GM19035 (cell line): ENCODE measurements at regions not wholly inside any gene's neighbourhood (a gene's known extent, or its start where the extent isn't known, plus 50 kb on each side); places are given as distances from the start of the nearest gene placed in this dataset.
A peak's percentile ranks its signal among the peaks of the same experiment; 100 is the strongest.
"Not testable (repeated sequence)": the region's sequence is repeated elsewhere in the genome, so short reads cannot be mapped to it uniquely, and the experiment has no call there.

Experiments
- ATAC-seq: cut with Tn5 transposase; IDR thresholded peaks from one replicate; pipeline ENCODE4 v1.9.1; 2021; ENCODE audit not compliant: unreplicated experiment

DNA sequence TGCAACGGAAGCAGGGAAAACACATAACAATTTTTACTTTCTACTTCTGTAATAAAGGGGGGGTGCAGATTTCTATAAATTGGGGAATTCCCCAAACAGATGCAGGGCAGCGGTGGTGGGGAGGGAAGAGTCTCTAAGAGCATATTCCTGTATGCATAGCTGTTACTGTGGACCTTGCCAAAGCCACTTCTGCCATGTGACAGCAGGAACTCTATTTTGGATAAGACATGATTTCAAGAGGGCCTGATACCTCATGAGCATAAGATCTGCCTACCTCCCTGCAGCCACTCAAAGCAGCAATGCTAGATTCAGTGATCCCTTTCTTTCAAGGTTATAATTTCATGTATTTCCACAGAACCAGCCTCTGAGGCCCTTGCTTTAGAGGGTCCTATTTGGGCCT is 86.2 kb upstream of the CNKSR3 start:
- ATAC-seq, result no peak

DNA sequence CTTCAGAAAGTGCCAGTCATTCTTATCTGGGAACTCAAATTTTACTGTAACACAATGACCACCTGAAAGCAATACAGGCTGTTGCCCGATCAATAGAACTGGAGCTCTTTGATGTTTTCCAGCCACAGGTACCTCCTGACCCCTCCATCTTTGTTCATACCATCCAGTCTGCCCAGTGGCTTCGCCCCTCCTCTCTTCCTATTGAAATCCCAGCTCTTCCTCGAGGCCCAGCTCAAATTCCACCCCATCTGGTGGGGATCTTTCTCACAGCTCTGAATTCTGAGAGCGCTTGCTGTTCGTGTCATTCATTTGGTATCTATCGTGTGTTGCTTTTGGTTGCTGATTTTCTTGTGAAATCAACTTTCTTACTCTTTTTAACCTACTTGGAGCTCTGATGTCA is 87.9 kb upstream of the CNKSR3 start:
- ATAC-seq, result no peak

DNA sequence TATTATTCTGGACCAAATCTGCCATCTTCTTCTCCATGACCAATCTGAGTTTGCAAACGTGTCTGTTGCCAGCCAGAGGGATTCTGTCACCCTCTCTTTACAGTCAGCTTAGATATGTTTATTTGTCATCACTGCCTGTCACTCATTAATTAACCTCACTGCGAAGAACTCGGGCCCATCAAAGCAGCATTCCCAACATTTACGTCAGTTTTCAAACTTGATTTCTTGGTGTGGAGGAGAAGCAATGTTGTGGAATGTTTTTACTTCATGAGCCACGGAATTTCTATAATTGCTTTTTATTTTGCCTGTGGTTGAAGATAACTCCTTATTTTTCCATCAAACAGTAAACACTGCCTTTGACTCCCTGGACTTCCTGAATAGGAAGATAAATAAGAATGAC is 91.8 kb upstream of the CNKSR3 start:
- no peak for ATAC-seq

DNA sequence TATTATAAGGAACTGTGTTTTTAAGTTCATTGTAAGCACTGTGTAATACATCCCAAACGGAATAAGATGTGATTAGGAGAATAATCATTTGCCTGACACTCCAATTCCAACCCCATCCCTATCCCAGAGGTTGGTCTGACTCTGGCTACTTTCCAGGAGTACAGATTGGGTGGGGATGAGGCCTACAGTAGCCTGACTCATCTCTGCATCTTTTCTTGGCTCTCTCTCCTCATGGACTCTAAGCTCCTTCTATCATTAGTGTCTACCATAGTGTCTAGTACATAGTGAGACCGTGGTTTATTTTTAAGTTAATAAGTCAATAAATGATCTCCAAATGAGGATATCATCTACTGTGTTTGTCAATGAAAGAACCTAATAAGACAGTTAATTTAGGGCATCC is 92.2 kb upstream of the CNKSR3 start:
- ATAC-seq, result no peak

DNA sequence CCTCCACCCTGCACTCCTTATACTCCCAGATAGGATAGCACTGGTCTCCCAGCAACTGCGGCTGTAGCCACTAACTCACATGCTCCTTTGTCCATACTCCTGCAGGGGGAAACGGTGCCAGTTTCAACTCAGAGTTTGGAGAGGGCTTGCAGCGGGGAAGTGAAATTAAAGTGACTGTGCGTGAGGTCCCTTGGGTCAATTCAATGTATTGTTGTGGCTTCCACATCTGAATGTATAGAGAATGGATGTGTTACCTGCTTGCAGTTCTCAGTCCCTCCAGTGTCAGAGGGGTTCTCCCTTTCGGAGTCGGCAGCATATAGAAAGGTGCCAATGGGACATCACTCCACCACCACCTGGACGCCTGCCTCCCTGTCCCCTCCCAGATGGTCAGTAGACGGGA is 93.6 kb upstream of the CNKSR3 start:
- no peak for ATAC-seq

DNA sequence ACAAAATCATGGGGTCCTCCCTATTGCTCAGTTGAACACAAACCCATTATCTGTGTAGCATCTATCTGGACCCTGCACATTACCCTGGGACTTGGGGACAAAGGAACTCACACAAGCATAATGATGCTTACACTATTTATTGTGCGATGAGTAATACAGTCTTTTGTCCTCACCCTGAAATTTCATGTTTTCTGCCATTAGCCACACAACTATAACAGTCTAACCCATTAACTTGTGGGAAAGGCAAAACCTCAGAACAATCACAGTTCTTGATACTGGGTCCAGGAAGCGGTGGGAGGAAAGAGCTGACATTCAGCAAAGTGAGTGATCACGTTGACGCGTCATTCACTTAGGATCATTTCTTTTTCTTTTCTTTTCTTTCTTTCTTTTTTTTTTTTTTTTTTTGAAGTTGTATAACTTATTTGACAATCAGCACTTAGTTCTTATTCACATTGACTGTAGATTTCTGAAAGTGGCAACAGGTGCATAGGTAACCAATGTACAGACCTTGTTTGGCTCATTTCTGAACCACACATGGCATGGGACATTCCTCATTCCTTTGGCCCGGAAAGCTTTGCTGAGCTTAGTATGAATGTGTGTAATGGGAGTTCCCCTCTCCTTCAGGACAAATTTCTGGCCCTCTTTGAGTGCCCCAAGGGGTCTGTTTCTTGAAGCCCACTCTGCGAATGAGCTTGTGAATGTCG is 94.8 kb upstream of the CNKSR3 start:
- peak; percentile 50 for ATAC-seq

DNA sequence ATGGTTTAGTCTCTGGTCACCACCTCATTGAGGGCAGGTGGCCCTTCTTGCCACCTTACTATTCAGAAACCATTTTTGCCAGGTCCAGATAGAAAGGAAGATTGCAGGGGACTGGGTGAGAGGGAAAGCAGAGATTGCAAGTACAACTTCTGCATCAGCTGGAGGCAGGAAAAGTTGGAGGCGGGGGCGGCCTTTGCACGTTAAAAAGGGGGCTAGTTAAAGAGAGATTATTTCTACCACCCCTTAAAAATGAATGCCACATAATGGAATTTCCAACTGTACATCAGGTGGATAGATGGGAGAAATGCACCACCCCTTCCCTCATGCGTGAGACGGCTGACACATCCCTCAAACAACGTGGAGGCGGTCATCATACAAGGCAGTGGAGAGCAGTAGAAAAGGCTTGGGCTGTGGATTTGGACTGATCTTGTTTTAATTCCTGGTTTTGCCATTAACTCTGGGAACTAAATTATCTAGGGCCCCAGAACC is 95.4 kb upstream of the CNKSR3 start:
- ATAC-seq, result no peak

DNA sequence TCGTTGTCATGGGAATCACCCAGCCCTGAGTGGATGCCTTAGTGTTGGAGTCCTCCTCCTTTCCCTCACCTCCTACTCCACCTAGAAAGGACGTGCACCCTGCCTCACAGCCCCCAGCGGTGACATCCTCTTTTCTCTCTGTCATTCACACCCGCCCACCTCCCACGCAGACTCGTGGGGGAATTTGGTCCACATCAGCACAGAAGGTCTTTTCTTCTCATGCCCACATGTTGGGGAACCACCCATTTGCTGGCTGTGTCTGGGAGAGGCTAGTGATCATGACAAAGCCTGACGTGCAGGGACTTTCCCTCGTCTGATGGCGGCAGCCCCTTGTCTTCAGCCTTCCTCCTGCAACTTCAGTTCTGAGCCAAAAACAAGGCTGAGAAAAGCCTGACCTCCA is 96.0 kb upstream of the CNKSR3 start:
- peak; percentile 81 for ATAC-seq

DNA sequence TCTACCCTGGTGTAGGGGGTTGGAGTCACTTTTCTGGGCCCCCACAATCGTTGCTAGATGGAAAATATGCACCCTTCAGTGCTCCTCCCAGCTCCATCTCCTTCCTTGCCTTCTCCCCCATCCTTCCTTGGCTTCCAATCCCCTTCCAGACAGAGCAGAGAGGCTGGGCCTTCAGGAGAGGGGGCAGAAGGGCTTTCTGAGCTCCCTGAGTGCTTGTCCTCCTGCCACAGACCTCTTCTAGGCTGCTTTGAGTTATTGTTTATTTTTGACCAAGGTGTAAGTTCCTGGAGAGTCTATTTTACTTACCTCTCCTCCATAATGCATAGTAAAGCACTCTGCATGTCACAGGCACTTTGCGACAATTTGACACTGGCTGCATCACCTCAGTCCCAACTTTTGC is 96.4 kb upstream of the CNKSR3 start:
- no peak for ATAC-seq

DNA sequence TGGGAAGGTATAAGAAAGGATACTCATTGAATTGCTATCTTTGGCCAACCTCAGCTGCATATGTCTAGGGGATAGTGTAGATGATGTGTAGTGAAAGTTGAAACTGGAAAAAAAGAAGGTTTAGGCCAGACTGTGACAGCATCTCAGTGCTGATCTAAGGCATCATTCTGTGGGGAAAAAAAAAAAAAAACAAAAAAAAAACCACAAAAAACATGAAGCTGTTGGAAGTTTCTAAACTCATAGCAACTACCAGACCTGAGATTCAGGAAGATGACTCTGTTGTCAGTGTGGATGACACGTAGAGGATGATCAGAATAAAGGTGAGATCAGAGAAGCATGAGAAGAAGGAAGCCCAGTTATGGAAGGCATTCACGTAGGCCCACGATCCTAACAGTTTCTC is 100.8 kb upstream of the CNKSR3 start:
- no peak for ATAC-seq

DNA sequence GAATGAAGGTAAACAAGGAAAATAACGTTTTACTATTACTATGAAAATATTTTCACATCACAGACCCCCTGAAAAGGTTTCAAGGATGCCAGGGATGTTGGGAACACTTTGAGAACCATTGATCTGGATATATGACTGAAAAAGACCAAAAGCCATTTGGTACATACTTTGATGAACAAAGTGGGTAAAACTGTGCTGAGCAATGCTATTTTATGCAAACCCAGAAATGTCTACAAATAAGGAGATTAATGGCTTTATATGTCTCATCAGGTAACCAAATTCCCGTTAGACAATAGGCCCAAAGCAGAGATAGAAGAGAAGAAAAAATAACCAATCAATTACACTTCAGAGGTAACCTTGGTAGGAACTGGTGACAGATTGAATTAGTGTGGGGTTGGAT is 101.4 kb upstream of the CNKSR3 start:
- no peak for ATAC-seq

DNA sequence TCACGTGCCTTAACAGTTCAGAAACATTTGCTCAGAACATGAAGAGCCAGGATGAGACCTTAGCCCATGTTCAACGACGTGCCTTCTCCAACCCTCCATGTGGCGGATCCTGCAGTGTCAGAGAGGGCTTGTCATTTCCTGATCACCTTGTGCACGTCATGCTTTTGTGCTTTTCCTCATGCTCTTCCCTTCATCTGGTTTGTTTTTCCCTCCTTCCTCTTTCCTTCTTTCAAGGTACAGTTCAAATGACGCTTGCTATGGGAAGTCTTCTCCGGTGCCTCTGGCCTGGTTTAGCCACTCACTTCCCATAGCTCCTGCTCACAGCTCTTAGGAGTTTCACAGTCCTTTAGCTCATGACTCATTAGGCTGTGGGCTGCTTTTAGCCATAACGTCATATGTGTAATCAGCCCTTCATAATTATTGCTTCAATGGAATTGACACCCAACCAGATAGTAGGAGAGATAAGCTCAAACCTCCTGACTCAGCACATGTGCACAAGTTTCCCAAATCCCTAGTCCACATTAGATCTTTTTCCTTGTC is 102.7 kb upstream of the CNKSR3 start:
- ATAC-seq, result no peak

DNA sequence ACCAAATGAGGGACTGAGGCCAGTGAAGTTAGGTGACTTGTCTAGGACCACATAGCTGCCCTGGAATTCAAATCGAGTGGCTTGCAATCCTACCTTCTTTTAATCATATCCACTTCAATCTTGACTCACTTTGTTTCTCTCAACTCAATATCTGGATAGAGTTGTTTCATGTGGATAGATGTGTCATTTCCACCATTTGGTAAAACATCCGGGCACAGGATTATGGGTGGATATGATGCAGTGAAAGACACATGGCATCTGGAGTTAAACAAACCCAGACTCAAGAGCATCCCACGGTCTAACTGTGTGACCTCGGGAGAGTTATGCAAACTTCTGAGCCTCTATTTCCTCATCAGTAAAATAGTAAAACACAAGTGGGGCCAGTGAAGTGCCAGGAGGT is 103.6 kb upstream of the CNKSR3 start:
- no peak for ATAC-seq

DNA sequence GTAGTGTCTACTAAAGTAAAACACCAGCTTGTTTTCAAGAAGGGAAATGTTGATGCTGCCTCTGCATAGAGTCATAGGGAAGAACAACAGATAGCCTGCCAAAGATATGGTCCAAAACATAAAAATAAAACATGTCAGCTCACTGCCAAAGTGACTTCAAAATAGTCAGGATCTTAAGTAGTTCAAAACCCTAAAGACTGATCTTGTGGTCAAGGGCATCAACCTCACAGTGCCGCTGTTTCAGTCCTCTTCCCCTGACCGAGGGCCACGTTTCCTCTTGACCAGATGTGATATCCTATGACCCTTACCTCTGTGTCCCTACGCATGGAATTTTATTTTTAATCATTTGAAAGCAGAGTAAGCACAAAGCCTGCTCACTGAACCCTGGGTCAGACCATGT is 104.2 kb upstream of the CNKSR3 start:
- ATAC-seq, result no peak

DNA sequence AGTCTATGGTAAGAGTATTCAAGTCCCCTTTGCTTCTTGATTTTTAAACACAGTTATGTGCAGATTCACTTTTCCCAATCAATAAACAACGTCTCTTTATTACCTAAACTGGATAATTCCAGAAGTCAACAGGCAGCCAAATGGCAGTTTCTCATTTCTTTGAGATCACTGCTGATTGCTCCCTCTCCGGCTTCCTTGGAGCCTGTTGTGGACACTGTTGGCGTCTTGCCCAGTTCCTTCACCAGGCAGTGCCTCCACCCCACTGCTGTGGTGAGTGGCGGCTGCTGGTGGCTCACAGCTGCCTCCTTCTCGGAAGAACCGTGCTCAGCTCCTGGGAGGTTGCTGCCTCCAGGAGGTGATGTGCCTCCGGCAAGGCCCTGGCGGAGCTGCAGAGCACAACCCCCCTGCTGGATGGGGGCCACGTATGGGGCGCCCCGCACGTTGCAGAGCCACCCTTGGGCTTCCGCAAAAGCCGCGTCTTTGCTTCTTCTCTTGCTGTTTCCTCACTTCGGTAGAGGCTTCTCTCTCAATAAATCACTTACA is 105.1 kb upstream of the CNKSR3 start:
- ATAC-seq, result no peak

DNA sequence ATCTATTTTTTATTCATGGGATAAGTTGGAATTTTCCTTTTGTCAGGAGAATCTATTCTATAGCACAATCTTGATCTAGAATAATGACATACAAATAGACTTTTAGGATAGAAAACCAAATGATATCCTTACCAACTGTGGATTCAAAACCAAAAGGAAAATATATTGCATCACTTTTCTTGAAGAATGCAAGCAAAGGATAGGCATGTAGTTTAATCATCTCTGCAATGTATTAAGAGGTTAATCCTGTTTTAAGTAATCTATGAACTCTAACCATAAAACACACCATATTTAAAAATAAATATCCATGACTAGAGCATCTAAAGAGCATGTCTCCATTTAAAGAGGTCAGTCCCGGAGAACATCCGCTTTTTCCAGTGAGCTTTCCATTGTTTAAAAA is 106.7 kb upstream of the CNKSR3 start:
- no peak for ATAC-seq

DNA sequence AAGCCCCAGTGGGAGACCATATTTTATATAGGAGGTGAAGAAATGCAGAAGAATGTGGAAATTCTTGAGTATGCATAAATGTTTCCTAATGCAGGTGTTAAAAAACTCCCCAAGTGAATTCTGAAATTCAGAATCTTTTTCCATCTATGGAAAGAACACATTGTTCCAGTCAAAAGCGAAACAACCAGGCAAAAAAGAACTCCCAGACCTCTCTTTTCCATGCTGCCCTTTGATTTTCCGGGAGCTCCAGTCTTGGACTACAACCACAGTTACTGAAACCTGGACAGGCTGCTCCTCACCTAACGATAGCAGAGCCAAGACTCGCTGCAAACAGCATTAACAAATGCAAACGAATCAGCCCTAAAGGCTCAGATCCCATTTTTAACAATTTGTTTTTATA is 108.7 kb upstream of the CNKSR3 start:
- ATAC-seq, result no peak

DNA sequence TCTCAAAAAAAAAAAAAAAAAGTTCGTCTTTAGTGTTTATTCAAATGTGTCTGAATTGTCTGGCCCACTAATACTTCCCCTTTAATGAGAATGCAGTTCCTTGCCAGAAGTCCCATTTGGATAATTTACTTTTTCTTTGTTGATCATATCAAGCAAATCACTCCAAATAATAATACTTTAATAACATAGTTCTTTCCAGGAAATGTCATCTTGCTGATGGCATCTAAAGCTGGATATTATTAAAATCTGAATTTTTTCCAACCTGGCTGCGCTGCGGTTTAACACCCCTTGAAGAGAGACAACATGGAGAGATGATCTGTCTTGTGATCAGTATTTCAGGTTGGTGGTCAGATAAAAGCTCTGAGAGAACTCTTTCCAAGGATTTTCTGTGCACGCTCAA is 111.2 kb upstream of the CNKSR3 start:
- no peak for ATAC-seq

DNA sequence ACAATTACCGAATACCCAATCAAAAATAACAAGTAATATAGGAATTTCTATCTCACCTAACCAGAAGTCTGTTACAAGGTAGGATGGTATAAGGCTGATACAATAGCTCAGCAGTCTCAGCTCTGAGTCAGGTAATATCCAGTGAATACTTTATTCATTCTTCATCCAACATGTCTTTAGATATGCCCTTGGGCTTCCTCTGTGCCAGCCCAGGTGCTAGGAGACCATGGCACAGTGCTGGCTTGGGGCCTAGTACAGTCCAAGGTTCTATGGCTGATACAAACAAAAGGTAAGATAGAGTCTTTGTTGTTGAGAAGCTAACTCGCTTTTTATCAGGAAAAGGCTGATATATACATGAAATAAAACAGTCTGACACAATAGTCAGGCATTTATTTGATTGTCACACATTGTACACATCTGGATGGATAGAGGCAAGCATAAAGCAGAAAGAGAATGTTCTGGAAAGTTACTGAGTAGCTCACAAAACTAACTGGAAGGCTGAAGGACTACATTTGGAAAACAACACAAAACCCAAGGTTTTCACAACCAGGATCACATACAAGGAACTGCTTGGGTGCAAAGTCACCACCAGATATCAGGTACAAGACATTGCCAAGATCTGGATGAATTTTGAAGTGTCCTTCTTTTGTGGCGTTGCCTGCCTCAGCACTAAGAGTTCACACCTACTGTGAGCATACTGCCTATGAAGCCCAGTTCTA is 110.4 kb upstream of the SCAF8 start:
- no peak for ATAC-seq

DNA sequence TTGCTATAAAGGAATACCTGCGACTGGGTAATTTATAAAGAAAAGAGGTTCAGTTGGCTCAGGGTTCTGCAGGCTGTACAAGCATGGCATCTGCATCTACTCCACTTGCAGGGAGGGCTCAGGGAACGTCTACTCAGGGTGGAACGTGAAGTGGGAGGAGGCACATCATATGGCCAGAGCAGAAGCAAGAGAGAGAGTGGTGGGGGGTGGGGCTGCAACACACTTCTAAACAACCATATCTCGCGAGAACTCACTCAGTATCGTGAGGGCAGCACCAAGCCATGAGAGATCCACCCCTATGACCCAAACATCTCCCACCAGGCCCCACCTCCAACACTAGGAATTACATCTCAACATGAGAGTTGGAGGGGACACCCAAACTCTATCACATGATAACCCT is 109.8 kb upstream of the SCAF8 start:
- no peak for ATAC-seq

DNA sequence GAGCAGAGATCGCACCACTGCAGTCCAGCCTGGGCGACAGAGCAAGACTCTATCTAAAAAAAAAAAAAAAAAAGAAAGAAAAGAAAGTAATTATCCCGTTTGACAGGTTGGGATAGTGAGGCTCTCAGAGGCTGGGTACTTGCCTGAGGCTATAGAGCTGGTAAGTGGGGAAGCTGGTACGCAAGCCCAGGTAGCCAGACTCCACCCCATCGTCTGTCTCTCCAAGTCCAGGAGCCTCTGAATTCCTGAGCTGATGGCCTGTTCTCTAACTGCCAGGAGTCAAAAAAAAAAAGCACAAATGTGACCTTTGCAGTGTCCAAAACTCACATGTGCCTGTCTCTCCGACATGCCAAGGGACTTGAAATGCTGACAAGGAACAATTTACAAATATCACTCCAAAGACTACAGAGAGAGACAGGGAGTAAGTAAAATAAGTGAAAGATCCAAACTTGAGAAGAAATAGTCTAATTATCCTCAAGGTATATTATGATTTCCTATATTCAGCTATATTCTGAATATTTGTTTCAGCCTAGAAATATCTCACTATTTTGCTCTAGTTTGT is 109.1 kb upstream of the SCAF8 start:
- ATAC-seq, result no peak

DNA sequence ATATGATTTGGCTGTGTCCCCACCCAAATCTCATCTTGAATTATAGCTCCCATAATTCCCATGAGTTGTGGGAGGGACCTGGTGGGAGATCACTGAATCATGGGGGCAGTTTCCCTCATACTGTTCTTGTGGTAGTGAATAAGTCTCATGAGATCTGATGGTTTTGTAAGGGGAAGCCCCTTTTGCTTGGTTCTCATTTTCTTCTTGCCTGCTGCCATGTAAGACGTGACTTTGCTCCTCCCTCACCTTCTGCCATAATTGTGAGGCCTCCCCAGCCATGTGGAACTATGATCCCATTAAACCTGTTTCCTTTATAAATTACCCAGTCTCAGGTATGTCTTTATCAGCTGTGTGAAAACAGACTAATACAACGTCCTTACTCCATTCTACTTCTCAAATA is 108.5 kb upstream of the SCAF8 start:
- ATAC-seq, result not testable (repeated sequence)
